ENCODE measurements at regions not wholly inside any gene's neighbourhood (a gene's known extent, or its start where the extent isn't known, plus 50 kb on each side); places are given as distances from the start of the nearest gene placed in this dataset.

- TF ChIP-seq CTCF (IDR thresholded peaks at IDR 0.05; ENCODE audit: poor library complexity, severe bottlenecking), result no peak
- TF ChIP-seq EZH2 (IDR thresholded peaks at IDR 0.05; ENCODE audit: borderline replicate concordance, insufficient read depth, low read length, poor library complexity, severe bottlenecking), result no peak
- no peak for TF ChIP-seq POLR2AphosphoS5 (IDR thresholded peaks at IDR 0.05)
- TF ChIP-seq RAD21 (conservative IDR thresholded peaks at IDR 0.05), result no peak
- no peak for TF ChIP-seq SMC3 (conservative IDR thresholded peaks at IDR 0.05; ENCODE audit: poor library complexity)
These were observed 178.2 kb downstream of the BCL11B start for GRCh38 chr14:99093532-99094517.

Data from neural cell (in vitro differentiated cells).